PC-3 (cell line): ENCODE measurements at regions not wholly inside any gene's neighbourhood (a gene's known extent, or its start where the extent isn't known, plus 50 kb on each side); places are given as distances from the start of the nearest gene placed in this dataset.

Source experiments
- ATAC-seq: fragments of 200-7000 bp; cut with Tn5 transposase; 2 replicates; pipeline ENCODE4 v1.9.1; 2020; ENCODE audit warnings: mild to moderate bottlenecking, moderate library complexity
- BruUV-seq: library from RNA; stranded (reverse); fragments of 400-500 nt; replicated peaks from 2 replicates; lab custom pipeline; 2021; lab: Mats Ljungman, UMichigan
- CTCF ChIA-PET: fragments of 300-600 bp; sonication (Branson Sonifier 250); formaldehyde crosslinking; loops from one replicate; lab custom pipeline; 2022; ENCODE audit warnings: antibody characterized with exemption; lab: Charles Lee
- POLR2A ChIA-PET: fragments of 300-600 bp; sonication (Branson Sonifier 250); formaldehyde crosslinking; loops from one replicate; lab custom pipeline; 2022; ENCODE audit warnings: antibody characterized with exemption; ENCODE audit not compliant: unreplicated experiment; lab: Charles Lee
- DNase-seq: peaks from one replicate; pipeline ENCODE4 v3.0.0-alpha.2; 2015
- H2AFZ ChIP-seq: fragments of 300-600 bp; sonication (generic); 2 replicates; pipeline ENCODE4 v1.6.0; 2016; ENCODE audit warnings: antibody characterized with exemption, low read length
- H3F3A ChIP-seq: fragments of 300-600 bp; sonication (generic); one replicate; pipeline ENCODE4 v1.6.0; 2017; ENCODE audit warnings: antibody characterized with exemption, low read length, control low read depth, mild to moderate bottlenecking; ENCODE audit not compliant: unreplicated experiment
- H3K27ac ChIP-seq: fragments of 300-600 bp; sonication (generic); 2 replicates; pipeline ENCODE4 v1.5.1; 2016; ENCODE audit warnings: mild to moderate bottlenecking, low read length
- H3K27me3 ChIP-seq: fragments of 300-600 bp; sonication (generic); 2 replicates; pipeline ENCODE4 v1.6.1; 2016; ENCODE audit warnings: low read length, mixed read lengths
- H3K36me3 ChIP-seq: fragments of 300-600 bp; sonication (generic); 2 replicates; pipeline ENCODE4 v1.6.1; 2016; ENCODE audit warnings: low read depth, mixed run types, low read length, mixed read lengths
- H3K4me1 ChIP-seq: fragments of 300-600 bp; sonication (generic); 2 replicates; pipeline ENCODE4 v1.5.1; 2016; ENCODE audit warnings: low read length; ENCODE audit not compliant: insufficient read depth
- H3K4me2 ChIP-seq: fragments of 300-600 bp; sonication (generic); 2 replicates; pipeline ENCODE4 v1.6.0; 2016; ENCODE audit warnings: low read length
- H3K4me3 ChIP-seq: fragments of 300-600 bp; sonication (generic); 2 replicates; pipeline ENCODE4 v1.5.1; 2016; ENCODE audit warnings: mild to moderate bottlenecking, low read length, mixed read lengths
- H3K79me2 ChIP-seq: fragments of 300-600 bp; sonication (generic); 2 replicates; pipeline ENCODE4 v1.6.1; 2017; ENCODE audit warnings: low read length, mixed read lengths
- H3K9ac ChIP-seq: fragments of 300-600 bp; sonication (generic); 2 replicates; pipeline ENCODE4 v1.6.0; 2016; ENCODE audit warnings: mild to moderate bottlenecking, low read length
- H3K9me2 ChIP-seq: fragments of 300-600 bp; sonication (generic); replicated peaks from 2 replicates; pipeline ENCODE4 v1.6.1; 2016; ENCODE audit warnings: mixed run types, low read length, mixed read lengths
- H3K9me3 ChIP-seq: fragments of 300-600 bp; sonication (generic); 2 replicates; pipeline ENCODE4 v1.6.1; 2016; ENCODE audit warnings: low read length, mixed read lengths
- H4K20me1 ChIP-seq: fragments of 300-600 bp; sonication (generic); 2 replicates; pipeline ENCODE4 v1.6.1; 2016; ENCODE audit warnings: low read length, mixed read lengths
- CTCF ChIP-seq: fragments of 300-600 bp; sonication (generic); conservative IDR thresholded peaks from 2 replicates; pipeline ENCODE4 v1.5.1; 2017; ENCODE audit warnings: antibody characterized with exemption, low read depth, mild to moderate bottlenecking, low read length
- EZH2 ChIP-seq: fragments of 300-600 bp; sonication (generic); IDR thresholded peaks from one replicate; pipeline ENCODE4 v1.6.1; 2017; ENCODE audit warnings: antibody characterized with exemption, mild to moderate bottlenecking, low read length; ENCODE audit not compliant: unreplicated experiment
- EZH2phosphoT487 ChIP-seq: fragments of 300-600 bp; sonication (generic); IDR thresholded peaks from 2 replicates; pipeline ENCODE4 v1.6.1; 2018; ENCODE audit warnings: mild to moderate bottlenecking, antibody characterized with exemption, low read length, borderline replicate concordance
- intact Hi-C: fragments of 100-400 bp; cut with micrococcal nuclease; formaldehyde crosslinking; loops from 2 replicates; pipeline ENCODE4 v1.9.0; 2023

GRCh38 chr2:10183146-10183675, 60.7 kb downstream of the RRM2 start:
- POLR2A ChIA-PET = no interaction called here

GRCh38 chr2:10184421-10184820, 61.9 kb downstream of the RRM2 start:
- H3K4me2 ChIP-seq = no peak overlapping the region
- no TSS peak for BruUV-seq
- H3K27ac ChIP-seq = no peak overlapping the region
- ChIA-PET CTCF (interaction anchor here (0.7 kb wide), 1 partner anchor 250 kb away, joined by 3 read pairs; no protein-coding TSS in a partner anchor), POLR2A (no interaction called here)
- H2AFZ ChIP-seq = no peak overlapping the region
- H4K20me1 ChIP-seq = no peaks in the 10 kb centered on the region
- H3K9ac ChIP-seq = no peak overlapping the region
- DNase-seq = no peak
- no peak for ATAC-seq
- no peaks in the 10 kb centered on the region for H3K79me2 ChIP-seq
- no peaks in the 10 kb centered on the region for H3K4me1 ChIP-seq
- no peaks in the 10 kb centered on the region for H3K27me3 ChIP-seq
- no peaks in the 10 kb centered on the region for H3K36me3 ChIP-seq
- TF ChIP-seq CTCF (no peak), EZH2 (no peak), EZH2phosphoT487 (no peak)
- no peak overlapping the region for H3K4me3 ChIP-seq
- H3K9me2 ChIP-seq = no peaks in the 10 kb centered on the region
- no peaks in the 10 kb centered on the region for H3F3A ChIP-seq
- H3K9me3 ChIP-seq = no peaks in the 10 kb centered on the region
- intact Hi-C loops = no loop called here

More at GRCh38 chr2:10183146-10183675, 60.7 kb downstream of the RRM2 start:
- H2AFZ ChIP-seq = no peak overlapping the region
- no peak for ATAC-seq
- no peaks in the 10 kb centered on the region for H3K79me2 ChIP-seq
- H3K27ac ChIP-seq = no peak overlapping the region
- no peak overlapping the region for H3K9ac ChIP-seq
- no peak for TF ChIP-seq EZH2phosphoT487
- no peak for TF ChIP-seq EZH2
- no peak for TF ChIP-seq CTCF
- no peak overlapping the region for H3K4me3 ChIP-seq
- H3K9me2 ChIP-seq = no peaks in the 10 kb centered on the region
- CTCF ChIA-PET = no interaction called here
- no peaks in the 10 kb centered on the region for H3K36me3 ChIP-seq
- no peaks in the 10 kb centered on the region for H4K20me1 ChIP-seq
- no peaks in the 10 kb centered on the region for H3K27me3 ChIP-seq
- DNase-seq = no peak
- H3F3A ChIP-seq = no peaks in the 10 kb centered on the region
- H3K9me3 ChIP-seq = no peaks in the 10 kb centered on the region
- H3K4me1 ChIP-seq = no peaks in the 10 kb centered on the region
- intact Hi-C loops = no loop called here
- H3K4me2 ChIP-seq = no peak overlapping the region
- BruUV-seq = no TSS peak

GRCh38 chr2:10185046-10185445, 62.5 kb downstream of the RRM2 start:
- Histone ChIP-seq H4K20me1 (no peaks in the 10 kb centered on the region), H3K4me2 (no peak overlapping the region), H3K9me2 (no peaks in the 10 kb centered on the region), H2AFZ (no peak overlapping the region), H3K36me3 (no peaks in the 10 kb centered on the region), H3K9me3 (no peaks in the 10 kb centered on the region), H3F3A (no peaks in the 10 kb centered on the region), H3K9ac (no peak overlapping the region), H3K27ac (no peak overlapping the region), H3K79me2 (no peaks in the 10 kb centered on the region), H3K4me3 (no peak overlapping the region), H3K27me3 (no peaks in the 10 kb centered on the region), H3K4me1 (no peaks in the 10 kb centered on the region)
- CTCF ChIA-PET = no interaction called here
- BruUV-seq = no TSS peak
- DNase-seq (no peak), ATAC-seq (no peak)
- POLR2A ChIA-PET = no interaction called here
- intact Hi-C loops = no loop called here
- no peak for TF ChIP-seq CTCF
- no peak for TF ChIP-seq EZH2phosphoT487
- no peak for TF ChIP-seq EZH2
